ENCODE measurements at regions not wholly inside any gene's neighbourhood (a gene's known extent, or its start where the extent isn't known, plus 50 kb on each side); places are given as distances from the start of the nearest gene placed in this dataset.

- TF ChIP-seq CTCF (conservative IDR thresholded peaks at IDR 0.05; ENCODE audit: low read length), result no peak
- TF ChIP-seq EZH2phosphoT487 (IDR thresholded peaks at IDR 0.05; ENCODE audit: borderline replicate concordance), result no peak
Observed at GRCh38 chr4:138413273-138413672, 171.1 kb upstream of the SLC7A11 start.
